Hematopoietic multipotent progenitor cell (in vitro differentiated cells): ENCODE measurements at regions not wholly inside any gene's neighbourhood (a gene's known extent, or its start where the extent isn't known, plus 50 kb on each side); places are given as distances from the start of the nearest gene placed in this dataset.
A peak's percentile ranks its signal among the peaks of the same experiment; 100 is the strongest.
"Not testable (repeated sequence)": the region's sequence is repeated elsewhere in the genome, so short reads cannot be mapped to it uniquely, and the experiment has no call there.

Experiments used
- DNase-seq, 3 donors: peaks; one replicate each; pipeline ENCODE4 v3.0.0-alpha.2; 2011 to 2015; ENCODE audit warnings: low read depth in 2 of 3, low spot score in 2 of 3

- DNase-seq, result no peak
Observed at GRCh38 chrX:114028907-114029662, 554.8 kb upstream of the HTR2C start.

- DNase-seq, result no peak
Observed at GRCh38 chrX:114017086-114017485, 566.8 kb upstream of the HTR2C start.

- DNase-seq, result peak in 2 of 3 donors; percentile 20 to 58
Observed at GRCh38 chrX:114015966-114016365, 567.9 kb upstream of the HTR2C start.

GRCh38 chrX:114006664-114007063 is 577.2 kb upstream of the HTR2C start:
- DNase-seq, result no peak

- no peak for DNase-seq
Observed at GRCh38 chrX:113996781-113997180, 587.1 kb upstream of the HTR2C start.

- DNase-seq, result not testable (repeated sequence)
Observed at GRCh38 chrX:113991720-113992119, 592.2 kb upstream of the HTR2C start.

GRCh38 chrX:113990669-113991068 is 593.2 kb upstream of the HTR2C start:
- not testable (repeated sequence) for DNase-seq

DNA sequence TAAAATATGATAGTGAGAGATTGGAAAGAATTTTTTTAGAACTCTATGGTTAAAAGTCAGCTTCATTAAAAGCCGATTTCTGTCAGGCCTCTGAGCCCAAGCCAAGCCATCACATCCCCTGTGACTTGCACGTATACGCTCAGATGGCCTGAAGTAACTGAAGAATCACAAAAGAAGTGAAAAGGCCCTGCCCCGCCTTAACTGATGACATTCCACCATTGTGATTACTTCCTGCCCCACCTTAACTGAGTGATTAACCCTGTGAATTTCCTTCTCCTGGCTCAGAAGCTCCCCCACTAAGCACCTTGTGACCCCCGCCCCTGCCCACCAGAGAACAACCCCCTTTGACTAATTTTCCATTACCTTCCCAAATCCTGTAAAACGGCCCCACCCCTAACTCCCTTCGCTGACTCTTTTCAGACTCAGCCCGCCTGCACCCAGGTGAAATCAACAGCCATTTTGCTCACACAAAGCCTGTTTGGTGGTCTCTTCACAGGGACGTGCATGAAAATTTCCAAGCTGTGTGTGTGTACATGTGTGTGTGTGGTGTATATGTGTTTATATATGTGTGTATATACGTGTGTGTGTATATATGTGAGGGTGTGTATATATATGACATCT is 595.5 kb upstream of the HTR2C start:
- DNase-seq, result not testable (repeated sequence)

GRCh38 chrX:113986427-113986826 is 597.5 kb upstream of the HTR2C start:
- DNase-seq, result no peak

DNA sequence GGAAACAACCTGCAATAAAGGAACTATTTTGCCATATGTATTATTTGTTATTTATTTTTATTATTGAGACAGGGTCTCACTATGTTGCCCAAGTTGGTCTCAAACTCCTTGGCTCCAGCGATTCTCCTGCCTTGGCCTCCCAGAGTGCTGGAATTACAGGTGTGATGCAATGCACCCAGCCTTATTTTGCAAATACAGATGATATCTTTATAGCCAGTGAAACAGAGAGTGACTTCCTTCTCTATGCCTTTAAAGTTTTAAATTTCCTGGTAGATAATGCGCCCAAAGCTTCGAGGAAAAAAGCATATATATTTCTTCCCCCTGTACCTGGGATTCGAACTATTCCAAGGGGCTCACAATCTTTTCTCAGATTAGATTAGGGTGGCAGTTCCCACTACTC is 601.1 kb upstream of the HTR2C start:
- no peak for DNase-seq

- DNase-seq, result no peak
Observed at GRCh38 chrX:113980953-113981352, 602.9 kb upstream of the HTR2C start.

DNA sequence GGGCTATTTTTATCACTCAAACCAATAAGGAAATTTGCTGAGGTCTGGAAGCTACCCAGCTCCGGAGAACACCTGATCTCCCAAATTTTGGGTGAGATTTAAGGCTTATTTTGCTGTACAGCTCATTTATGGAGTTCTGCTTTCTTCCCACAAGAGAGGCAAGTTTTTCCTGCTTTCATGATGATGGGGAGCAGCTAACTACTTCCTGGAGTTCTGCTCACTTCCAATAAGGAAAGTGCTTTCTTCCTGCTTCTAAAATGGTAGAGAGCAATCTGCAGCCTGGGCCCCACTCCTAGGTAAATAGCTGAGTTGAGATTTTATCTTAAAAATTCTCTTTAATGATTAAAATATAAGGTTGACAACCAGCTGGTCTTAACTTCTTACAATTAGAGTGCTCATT is 606.0 kb upstream of the HTR2C start:
- no peak for DNase-seq

DNA sequence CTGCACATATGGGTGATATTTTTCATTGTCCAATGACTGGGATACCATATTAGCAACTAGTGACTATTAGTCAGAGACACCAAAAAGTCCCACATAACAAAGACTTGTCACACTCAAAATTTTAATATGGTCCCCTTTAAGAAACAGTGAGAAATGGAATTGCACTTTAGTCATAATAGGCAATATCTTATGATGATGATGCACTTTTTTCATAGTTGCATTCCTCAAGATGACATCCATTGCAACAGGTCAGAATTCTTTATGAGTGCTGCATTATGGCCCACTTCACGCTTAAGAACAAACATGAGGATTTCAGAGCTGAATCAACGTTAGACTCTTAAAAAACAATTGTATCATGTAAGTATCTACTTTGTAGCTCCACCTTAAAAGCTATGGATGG is 608.4 kb upstream of the HTR2C start:
- DNase-seq, result no peak

DNA sequence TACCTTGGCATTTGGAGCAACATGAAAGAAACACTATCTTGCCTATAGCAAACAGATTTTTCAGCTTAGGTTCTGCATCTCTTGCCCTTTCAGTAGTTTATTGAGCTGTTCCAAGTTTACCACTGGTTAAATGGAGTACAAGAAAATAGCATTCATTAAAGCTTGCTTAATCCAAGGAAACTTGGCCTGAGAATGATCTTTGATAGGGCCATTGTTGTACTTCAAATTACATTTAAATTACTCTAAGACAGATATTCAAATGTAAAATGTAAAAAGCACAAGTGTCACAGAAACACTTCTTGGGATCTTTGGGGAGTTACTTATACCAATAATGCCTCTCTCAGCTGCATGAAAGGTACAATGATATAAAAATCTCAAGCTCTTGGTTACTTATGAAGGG is 609.0 kb upstream of the HTR2C start:
- no peak for DNase-seq

DNA sequence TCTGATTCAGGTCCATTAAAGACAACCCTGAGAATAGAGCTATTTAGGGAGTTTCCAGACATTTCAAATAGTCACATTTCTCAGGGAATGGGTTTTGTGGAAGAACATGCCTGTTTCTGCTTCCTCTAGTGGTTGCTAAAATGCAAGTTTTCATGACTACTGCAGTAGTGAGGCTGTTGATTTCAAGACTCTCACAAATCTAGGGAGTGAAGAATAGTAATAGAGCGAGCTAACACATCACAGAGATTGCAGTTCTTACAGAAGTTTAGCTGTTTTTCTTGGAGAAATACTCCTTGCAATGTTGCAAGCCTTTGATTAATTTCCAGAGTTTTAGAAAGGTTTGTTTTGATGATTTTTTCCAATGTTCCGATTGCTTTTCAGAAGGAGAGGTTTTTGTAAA is 610.2 kb upstream of the HTR2C start:
- DNase-seq, result no peak

GRCh38 chrX:113966791-113967190 is 617.1 kb upstream of the HTR2C start:
- DNase-seq, result no peak

- peak in 2 of 3 donors; percentile 9 to 66 for DNase-seq
Observed at GRCh38 chrX:113962343-113962742, 621.5 kb upstream of the HTR2C start.

DNA sequence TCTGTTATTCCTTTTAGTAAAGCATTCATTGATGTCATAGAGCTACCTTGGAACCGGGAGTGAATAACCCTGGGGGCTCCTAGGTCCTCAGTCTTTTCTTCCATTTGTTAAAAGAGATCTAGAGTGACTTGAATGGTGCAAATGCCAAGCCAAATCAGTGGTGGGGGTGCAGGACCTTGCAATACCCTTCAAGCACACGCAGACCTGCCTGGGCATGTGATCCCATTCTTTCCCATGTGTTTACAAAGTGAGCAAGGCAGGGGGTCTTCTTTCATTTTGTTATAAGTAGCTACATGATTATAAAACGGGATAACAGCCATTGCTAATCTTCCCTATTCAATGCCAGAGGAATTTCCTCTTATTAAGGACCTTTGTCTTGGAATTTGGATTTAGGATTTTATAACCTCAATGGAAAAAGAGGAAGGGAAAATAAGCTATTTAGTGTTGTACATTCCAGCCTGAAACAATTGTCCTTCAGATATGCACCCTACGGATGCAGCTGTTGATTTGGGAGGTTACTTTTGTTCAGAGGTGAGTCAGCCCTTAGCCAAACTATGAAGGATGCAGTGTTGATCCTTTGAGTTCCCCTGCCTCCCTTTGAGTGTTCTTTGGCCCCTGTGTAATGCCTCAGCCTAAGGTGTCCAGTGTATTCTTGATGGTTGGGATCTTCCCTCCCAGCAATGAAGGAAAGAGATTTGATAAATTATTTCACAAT is 623.8 kb upstream of the HTR2C start:
- DNase-seq, result no peak

DNA sequence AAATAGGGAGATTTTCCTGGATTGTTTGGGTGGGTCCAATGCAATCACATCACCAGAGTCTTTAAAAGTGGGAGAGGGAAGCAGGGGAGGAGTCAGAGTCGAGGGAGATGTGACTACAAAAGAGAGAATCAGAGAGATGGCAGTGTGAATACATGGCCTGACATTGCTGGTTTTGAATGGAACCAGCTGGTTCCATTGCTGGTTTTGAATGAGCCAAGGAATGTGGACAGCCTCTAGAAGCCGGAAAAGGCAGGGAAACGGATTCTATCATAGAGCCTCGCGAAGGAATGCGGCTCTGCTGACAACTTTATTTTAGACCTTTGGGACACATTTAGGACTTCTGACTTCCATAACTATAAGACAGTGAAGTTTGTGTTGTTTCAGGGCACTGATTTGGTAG is 627.0 kb upstream of the HTR2C start:
- DNase-seq, result no peak

GRCh38 chrX:113954297-113954696 is 629.6 kb upstream of the HTR2C start:
- no peak for DNase-seq

DNA sequence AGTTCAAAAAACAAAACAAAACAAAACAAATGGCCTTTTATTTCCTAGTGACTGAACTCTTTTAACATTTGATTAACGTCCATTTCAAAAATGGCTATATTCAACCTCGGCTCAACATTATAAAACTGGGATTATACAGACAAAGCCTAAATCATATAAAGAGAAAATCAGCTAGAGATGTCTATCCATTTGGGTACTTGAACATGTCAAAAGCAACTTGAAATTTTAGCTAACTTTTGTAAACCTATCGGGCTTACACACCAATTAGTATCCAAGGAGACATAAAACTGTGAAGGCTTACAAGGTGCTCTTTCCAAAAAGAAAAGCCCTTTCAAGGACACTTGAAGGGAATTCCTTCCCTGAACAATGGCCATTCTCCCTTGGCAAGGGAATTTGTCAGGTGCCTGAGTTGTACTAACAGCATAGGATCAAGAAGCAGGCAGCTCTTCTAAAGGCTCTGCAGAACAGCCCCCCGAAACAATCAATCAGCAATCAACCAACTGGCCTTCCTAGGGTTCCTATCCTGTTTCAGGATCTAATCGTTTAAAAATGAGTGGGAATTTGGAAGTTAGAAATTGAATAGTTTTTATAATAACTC is 633.7 kb upstream of the HTR2C start:
- DNase-seq, result no peak
